IMR-90 (cell line): ENCODE measurements at regions not wholly inside any gene's neighbourhood (a gene's known extent, or its start where the extent isn't known, plus 50 kb on each side); places are given as distances from the start of the nearest gene placed in this dataset.

Experiments
- ATAC-seq: fragments of 200-7000 bp; cut with Tn5 transposase; 2 replicates; pipeline ENCODE4 v1.9.1; 2020; ENCODE audit warnings: low read depth, mild to moderate bottlenecking, moderate library complexity
- BruUV-seq: library from RNA; stranded (reverse); fragments of 400-500 nt; replicated peaks from 2 replicates; lab custom pipeline; 2021; lab: Mats Ljungman, UMichigan
- CTCF ChIA-PET: fragments of 300-600 bp; formaldehyde crosslinking; extraction: SDS; loops from one replicate; lab custom pipeline; 2021; ENCODE audit warnings: antibody characterized with exemption; lab: Yijun Ruan, JAX
- POLR2A ChIA-PET: fragments of 300-600 bp; sonication (Branson Sonifier 250); formaldehyde crosslinking; loops from one replicate; lab custom pipeline; 2022; ENCODE audit warnings: antibody characterized with exemption; ENCODE audit not compliant: unreplicated experiment; lab: Charles Lee
- DNase-seq: peaks from one replicate; pipeline ENCODE4 v3.0.0; 2013
- H2AFZ ChIP-seq: replicated peaks from 2 replicates; pipeline ENCODE3; 2013; ENCODE audit warnings: low read length, mild to moderate bottlenecking; ENCODE audit not compliant: poor library complexity
- H2AK5ac ChIP-seq: 2 replicates; pipeline ENCODE4 v1.6.1; 2013; ENCODE audit warnings: low read depth, low read length, inconsistent platforms
- H2AK9ac ChIP-seq: replicated peaks from 2 replicates; pipeline ENCODE3; 2013; ENCODE audit warnings: mild to moderate bottlenecking, low read depth, low read length, moderate library complexity; ENCODE audit not compliant: poor library complexity
- H2BK120ac ChIP-seq: 2 replicates; pipeline ENCODE4 v1.6.1; 2013; ENCODE audit warnings: low read depth, low read length, inconsistent platforms
- H2BK15ac ChIP-seq: 3 replicates; pipeline ENCODE4 v1.6.1; 2013; ENCODE audit warnings: low read depth, low read length, inconsistent platforms
- H2BK20ac ChIP-seq: 2 replicates; pipeline ENCODE4 v1.6.1; 2013; ENCODE audit warnings: low read depth, mild to moderate bottlenecking, inconsistent platforms, low read length, moderate library complexity
- H2BK5ac ChIP-seq: 2 replicates; pipeline ENCODE4 v1.6.1; 2013; ENCODE audit warnings: mild to moderate bottlenecking, low read depth, low read length, inconsistent platforms; ENCODE audit not compliant: poor library complexity, severe bottlenecking
- H3K14ac ChIP-seq: replicated peaks from 2 replicates; pipeline ENCODE4 v1.6.1; 2013; ENCODE audit warnings: low read depth, low read length, inconsistent platforms
- H3K18ac ChIP-seq: 2 replicates; pipeline ENCODE4 v1.6.1; 2013; ENCODE audit warnings: low read depth, low read length, control low read depth
- H3K23ac ChIP-seq: 2 replicates; pipeline ENCODE4 v1.6.1; 2013; ENCODE audit warnings: low read depth, low read length, inconsistent platforms
- H3K27ac ChIP-seq: 2 replicates; pipeline ENCODE4 v1.5.1; 2013; ENCODE audit warnings: mild to moderate bottlenecking, control low read depth, low read length; ENCODE audit not compliant: insufficient read depth
- H3K27me3 ChIP-seq: 2 replicates; pipeline ENCODE4 v1.6.1; 2013; ENCODE audit warnings: low read length; ENCODE audit not compliant: control insufficient read depth, insufficient read depth
- H3K36me3 ChIP-seq: 2 replicates; pipeline ENCODE4 v1.6.1; 2013; ENCODE audit warnings: low read length, mixed read lengths; ENCODE audit not compliant: control insufficient read depth, insufficient read depth
- H3K4ac ChIP-seq: 2 replicates; pipeline ENCODE4 v1.6.1; 2013; ENCODE audit warnings: low read depth, low read length, inconsistent platforms
- H3K4me1 ChIP-seq: 2 replicates; pipeline ENCODE4 v1.6.1; 2013; ENCODE audit warnings: low read length, mixed read lengths; ENCODE audit not compliant: control insufficient read depth, insufficient read depth
- H3K4me2 ChIP-seq: 2 replicates; pipeline ENCODE4 v1.6.1; 2013; ENCODE audit warnings: low read depth, mild to moderate bottlenecking, control low read depth, low read length, moderate library complexity
- H3K4me3 ChIP-seq: 2 replicates; pipeline ENCODE4 v1.5.1; 2013; ENCODE audit warnings: low read depth, mild to moderate bottlenecking, control low read depth, low read length, moderate library complexity; ENCODE audit not compliant: insufficient read depth
- H3K56ac ChIP-seq: 2 replicates; pipeline ENCODE4 v1.6.1; 2013; ENCODE audit warnings: low read length, inconsistent platforms; ENCODE audit not compliant: insufficient read depth; ENCODE audit errors: extremely low read depth
- H3K79me1 ChIP-seq, 2 experiments: 2 replicates each; pipeline ENCODE4 v1.6.1; 2013; ENCODE audit warnings: low read length in 2 of 2, inconsistent platforms in 1 of 2, low read depth in 1 of 2
- H3K9ac ChIP-seq: 2 replicates; pipeline ENCODE4 v1.6.1; 2013; ENCODE audit warnings: low read depth, low read length, control low read depth
- H3K9me1 ChIP-seq: 2 replicates; pipeline ENCODE4 v1.6.1; 2013; ENCODE audit warnings: low read length, inconsistent platforms; ENCODE audit not compliant: insufficient read depth
- H3K9me3 ChIP-seq: 2 replicates; pipeline ENCODE4 v1.6.1; 2013; ENCODE audit warnings: low read length; ENCODE audit not compliant: control insufficient read depth, insufficient read depth
- H4K20me1 ChIP-seq: 2 replicates; pipeline ENCODE4 v1.6.1; 2013; ENCODE audit warnings: low read length, inconsistent platforms; ENCODE audit not compliant: insufficient read depth
- H4K5ac ChIP-seq: 2 replicates; pipeline ENCODE4 v1.6.1; 2013; ENCODE audit warnings: mild to moderate bottlenecking, low read depth, low read length, control low read depth
- H4K8ac ChIP-seq, 2 experiments: 2 replicates each; pipeline ENCODE4 v1.6.1; 2013; ENCODE audit warnings: low read depth in 2 of 2, low read length in 2 of 2, control low read depth in 1 of 2, inconsistent platforms in 1 of 2
- H4K91ac ChIP-seq: 2 replicates; pipeline ENCODE4 v1.6.1; 2013; ENCODE audit warnings: low read depth, low read length, inconsistent platforms; ENCODE audit not compliant: insufficient read depth
- BHLHE40 ChIP-seq: fragments of 150-350 bp; IDR thresholded peaks from 2 replicates; pipeline ENCODE4 v1.6.1; 2016; ENCODE audit warnings: mild to moderate bottlenecking, low read depth, low read length
- CEBPB ChIP-seq: IDR thresholded peaks from 2 replicates; pipeline ENCODE4 v1.6.1; 2012; ENCODE audit warnings: low read depth, low read length, improper control_type of control experiment
- CHD1 ChIP-seq: IDR thresholded peaks from 2 replicates; pipeline ENCODE4 v1.6.1; 2012; ENCODE audit warnings: low read depth, low read length, improper control_type of control experiment
- CTCF ChIP-seq: conservative IDR thresholded peaks from 2 replicates; pipeline ENCODE4 v1.5.1; 2012; ENCODE audit warnings: mild to moderate bottlenecking, low read depth, low read length, improper control_type of control experiment
- ELK1 ChIP-seq: fragments of 150-350 bp; IDR thresholded peaks from 2 replicates; pipeline ENCODE4 v1.6.1; 2016; ENCODE audit warnings: low read depth, mild to moderate bottlenecking, low read length, moderate library complexity, borderline replicate concordance
- FOS ChIP-seq: fragments of 150-350 bp; IDR thresholded peaks from 2 replicates; pipeline ENCODE4 v1.6.1; 2016; ENCODE audit warnings: low read depth, low read length
- MAFK ChIP-seq: IDR thresholded peaks from 2 replicates; pipeline ENCODE4 v1.6.1; 2012; ENCODE audit warnings: low read depth, low read length, improper control_type of control experiment
- MAZ ChIP-seq: IDR thresholded peaks from 2 replicates; pipeline ENCODE4 v1.6.1; 2012; ENCODE audit warnings: low read depth, mild to moderate bottlenecking, low read length, improper control_type of control experiment, moderate library complexity, borderline replicate concordance
- MXI1 ChIP-seq: IDR thresholded peaks from 2 replicates; pipeline ENCODE4 v1.6.1; 2012; ENCODE audit warnings: low read depth, mild to moderate bottlenecking, low read length, moderate library complexity, borderline replicate concordance
- NFE2L2 ChIP-seq: fragments of 150-350 bp; IDR thresholded peaks from 2 replicates; pipeline ENCODE4 v1.6.1; 2016; ENCODE audit warnings: low read depth, mild to moderate bottlenecking, low read length
- POLR2A ChIP-seq: IDR thresholded peaks from 2 replicates; pipeline ENCODE4 v1.6.1; 2012; ENCODE audit warnings: mild to moderate bottlenecking, low read depth, low read length
- RAD21 ChIP-seq: IDR thresholded peaks from 2 replicates; pipeline ENCODE4 v1.6.1; 2012; ENCODE audit warnings: low read length, improper control_type of control experiment
- RCOR1 ChIP-seq: IDR thresholded peaks from 2 replicates; pipeline ENCODE4 v1.6.1; 2012; ENCODE audit warnings: mild to moderate bottlenecking, low read length, improper control_type of control experiment; ENCODE audit not compliant: insufficient replicate concordance
- RFX5 ChIP-seq: IDR thresholded peaks from 2 replicates; pipeline ENCODE4 v1.8.0; 2012; ENCODE audit warnings: low read depth, mild to moderate bottlenecking, low read length, moderate library complexity
- SMC3 ChIP-seq: fragments of 150-350 bp; IDR thresholded peaks from 2 replicates; pipeline ENCODE4 v1.6.1; 2016; ENCODE audit warnings: low read depth, mild to moderate bottlenecking, antibody characterized with exemption, low read length, moderate library complexity
- WGBS, 2 experiments: methylation state at CpG; one replicate each; pipeline versions ENCODE4 v1.1.5 to v1.1.7; 2013; ENCODE audit warnings: missing lambda C conversion rate in 2 of 2; ENCODE audit not compliant: insufficient read length in 1 of 2; ENCODE audit errors: extremely low coverage in 2 of 2; 5-methylcytosine and 5-hydroxymethylcytosine counted together
- dilution Hi-C: fragments of 300-500 bp; cut with HindIII; formaldehyde crosslinking; loops from one replicate; pipeline ENCODE4 v1.14.3; 2018; ENCODE audit warnings: low sequenced_read_pairs; ENCODE audit not compliant: unreplicated experiment
- in situ Hi-C: fragments of 300-500 bp; cut with MboI; formaldehyde crosslinking; loops from 3 replicates; pipeline ENCODE4 v1.14.3; 2019; ENCODE audit warnings: low sequenced_read_pairs, inconsistent platforms, mixed read lengths
- intact Hi-C: fragments of 100-400 bp; cut with micrococcal nuclease; formaldehyde crosslinking; loops from 2 replicates; pipeline ENCODE4 v1.10.0; 2022
- TF ChIP-seq, protein P1 (sequence below): fragments of 150-350 bp; IDR thresholded peaks from 2 replicates; pipeline ENCODE4 v1.6.1; 2017; ENCODE audit warnings: mild to moderate bottlenecking, antibody characterized with exemption, low read length, low read depth

DNA sequence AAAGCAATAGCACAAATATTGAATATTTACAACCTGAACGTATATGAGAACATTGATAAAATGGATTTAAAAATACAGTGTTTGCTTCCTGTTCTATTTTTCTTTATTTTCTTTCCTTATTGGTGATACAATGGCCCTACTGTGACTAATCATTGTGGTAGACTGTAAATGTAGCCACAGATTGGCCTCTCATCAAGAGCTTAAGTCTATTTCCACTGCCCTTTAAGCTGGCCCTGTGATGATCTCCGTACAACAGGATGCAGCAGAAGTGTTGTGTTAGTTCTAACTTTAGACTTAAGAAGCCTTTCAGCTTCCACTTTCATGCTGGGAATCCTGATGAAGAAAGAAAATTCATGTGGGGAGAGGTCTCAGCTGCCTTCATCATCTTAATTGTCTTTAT lies 285.6 kb upstream of the B3GALT2 start:
- no peak overlapping the region for H2AK5ac ChIP-seq
- H2BK15ac ChIP-seq = no peak overlapping the region
- H2BK120ac ChIP-seq = no peak overlapping the region
- H3K18ac ChIP-seq = no peak overlapping the region
- no peak overlapping the region for H4K8ac ChIP-seq
- in situ Hi-C loops = no loop called here
- no peaks in the 10 kb centered on the region for H3K36me3 ChIP-seq
- no peak overlapping the region for H3K4me3 ChIP-seq
- no peak overlapping the region for H3K4me2 ChIP-seq
- intact Hi-C loops = no loop called here
- peak; percentile 32 for DNase-seq
- H2AFZ ChIP-seq = no peak overlapping the region
- ChIA-PET POLR2A (no interaction called here), CTCF (no interaction called here)
- dilution Hi-C loops = no loop called here
- H3K27me3 ChIP-seq = no peaks in the 10 kb centered on the region
- no peaks in the 10 kb centered on the region for H4K20me1 ChIP-seq
- H3K9me1 ChIP-seq = no peaks in the 10 kb centered on the region
- H3K9ac ChIP-seq = no peak overlapping the region
- H2BK5ac ChIP-seq = no peak overlapping the region
- H3K27ac ChIP-seq = no peak overlapping the region
- no peak overlapping the region for H4K5ac ChIP-seq
- no peak for TF ChIP-seq MAFK
- no peak for TF ChIP-seq RAD21
- TF ChIP-seq FOS = no peak
- TF ChIP-seq CTCF = no peak
- no peak for TF ChIP-seq MXI1
- no peak for TF ChIP-seq RFX5
- no peak for TF ChIP-seq CHD1
- no peak for TF ChIP-seq RCOR1
- no peak for TF ChIP-seq CEBPB
- TF ChIP-seq ELK1 = no peak
- no peak for TF ChIP-seq POLR2A
- TF ChIP-seq BHLHE40 = no peak
- TF ChIP-seq SMC3 = no peak
- no peak for TF ChIP-seq NFE2L2
- TF ChIP-seq MAZ = no peak
- TF ChIP-seq, protein P1, sequence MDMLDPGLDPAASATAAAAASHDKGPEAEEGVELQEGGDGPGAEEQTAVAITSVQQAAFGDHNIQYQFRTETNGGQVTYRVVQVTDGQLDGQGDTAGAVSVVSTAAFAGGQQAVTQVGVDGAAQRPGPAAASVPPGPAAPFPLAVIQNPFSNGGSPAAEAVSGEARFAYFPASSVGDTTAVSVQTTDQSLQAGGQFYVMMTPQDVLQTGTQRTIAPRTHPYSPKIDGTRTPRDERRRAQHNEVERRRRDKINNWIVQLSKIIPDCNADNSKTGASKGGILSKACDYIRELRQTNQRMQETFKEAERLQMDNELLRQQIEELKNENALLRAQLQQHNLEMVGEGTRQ = no peak
- BruUV-seq = no TSS peak
- H3K56ac ChIP-seq = no peak overlapping the region
- no peak overlapping the region for H4K91ac ChIP-seq
- no peak overlapping the region; the same call in 1 of the 2 replicates for H3K14ac ChIP-seq
- H3K4ac ChIP-seq = no peak overlapping the region
- no peak for ATAC-seq
- no peak overlapping the region for H2BK20ac ChIP-seq
- WGBS, 2 experiments = no CpG with 5 or more reads among the region's 2 CpGs
- no peaks in the 10 kb centered on the region for H3K4me1 ChIP-seq
- no peak overlapping the region for H2AK9ac ChIP-seq
- H3K79me1 ChIP-seq = no peaks in the 10 kb centered on the region
- no peak overlapping the region for H3K23ac ChIP-seq
- no peaks in the 10 kb centered on the region for H3K9me3 ChIP-seq
